HepG2 (cell line): ENCODE measurements at regions not wholly inside any gene's neighbourhood (a gene's known extent, or its start where the extent isn't known, plus 50 kb on each side); places are given as distances from the start of the nearest gene placed in this dataset.

Experiments
- ATAC-seq: fragments of 200-7000 bp; cut with Tn5 transposase; 3 replicates; pipeline ENCODE4 v1.9.1; 2020; ENCODE audit warnings: mild to moderate bottlenecking, moderate library complexity
- BruUV-seq: library from RNA; stranded (reverse); fragments of 400-500 nt; replicated peaks from 2 replicates; lab custom pipeline; 2021; lab: Mats Ljungman, UMichigan
- CTCF ChIA-PET: fragments of 300-600 bp; formaldehyde crosslinking; extraction: SDS; loops from one replicate; lab custom pipeline; 2021; ENCODE audit warnings: low total read pairs, inconsistent platforms, low intra/inter-chr PET ratio; lab: Yijun Ruan, JAX
- POLR2A ChIA-PET: fragments of 350-600 bp; sonication (Branson Sonifier 250); formaldehyde crosslinking; loops from one replicate; lab custom pipeline; 2020; ENCODE audit warnings: antibody characterized with exemption, inconsistent platforms; lab: Yijun Ruan, JAX
- DNase-seq: peaks from one replicate; pipeline ENCODE4 v3.0.0-alpha.2; 2015; ENCODE audit warnings: low spot score
- FAIRE-seq: peaks from 3 replicates; lab custom pipeline; 2011; peaks lifted over from hg19 to GRCh38; lab: Jason Lieb, UNC
- H2AFZ ChIP-seq: one replicate; pipeline ENCODE4 v1.6.1; 2011; ENCODE audit warnings: low read length, inconsistent platforms
- H3K27ac ChIP-seq: fragments of 300-600 bp; 3 replicates; pipeline ENCODE4 v1.8.0; 2011; ENCODE audit warnings: mixed run types, mild to moderate bottlenecking, mixed read lengths, low read length, inconsistent platforms; ENCODE audit not compliant: insufficient read depth; ENCODE audit errors: extremely low read length
- H3K27me3 ChIP-seq, 2 experiments: fragments of 200-600 bp in 1 of 2; 2 replicates in 1 of 2; 3 replicates in 1 of 2; pipeline versions ENCODE4 v1.6.0 to v1.8.0; 2011; ENCODE audit warnings: low read length in 2 of 2, mild to moderate bottlenecking in 2 of 2, moderate library complexity in 2 of 2, inconsistent platforms in 1 of 2; ENCODE audit not compliant: insufficient read depth in 2 of 2, control insufficient read depth in 1 of 2
- H3K36me3 ChIP-seq, 2 experiments: fragments of 200-600 bp in 1 of 2; replicated peaks in 1 of 2; 2 replicates in 1 of 2; 3 replicates in 1 of 2; pipeline versions ENCODE4 v1.5.1 to v1.8.0; 2011; ENCODE audit warnings: low read length in 2 of 2, inconsistent platforms in 1 of 2; ENCODE audit not compliant: insufficient read depth in 2 of 2, control insufficient read depth in 1 of 2
- H3K4me1 ChIP-seq: 2 replicates; pipeline ENCODE4 v1.5.1; 2012; ENCODE audit warnings: low read length, inconsistent platforms; ENCODE audit not compliant: insufficient read depth
- H3K4me2 ChIP-seq: 2 replicates; pipeline ENCODE4 v1.6.0; 2011; ENCODE audit warnings: low read depth, low read length, inconsistent platforms
- H3K4me3 ChIP-seq, 3 experiments: fragments of 200-600 bp in 1 of 3; sonication (generic), shearing (Covaris generic) in 1 of 3; replicated peaks in 1 of 3; 2 replicates each; pipeline ENCODE4 v1.5.1; 2011 to 2016; ENCODE audit warnings: low read length in 3 of 3, inconsistent platforms in 2 of 3, low read depth in 2 of 3, mild to moderate bottlenecking in 2 of 3, control low read depth in 1 of 3, mixed read lengths in 1 of 3; ENCODE audit not compliant: insufficient read depth in 1 of 3
- H3K79me2 ChIP-seq: one replicate; pipeline ENCODE4 v1.6.1; 2011; ENCODE audit warnings: low read length, inconsistent platforms; ENCODE audit not compliant: insufficient read depth
- H3K9ac ChIP-seq: 2 replicates; pipeline ENCODE4 v1.6.0; 2011; ENCODE audit warnings: mild to moderate bottlenecking, low read depth, low read length, inconsistent platforms; ENCODE audit not compliant: insufficient read depth
- H3K9me3 ChIP-seq: 2 replicates; pipeline ENCODE4 v1.5.1; 2012; ENCODE audit warnings: mild to moderate bottlenecking, low read length
- H4K20me1 ChIP-seq: 2 replicates; pipeline ENCODE4 v1.6.0; 2011; ENCODE audit warnings: inconsistent platforms, mild to moderate bottlenecking, low read length, moderate library complexity; ENCODE audit not compliant: insufficient read depth
- IRF2 ChIP-seq: IDR thresholded peaks from 2 replicates; pipeline ENCODE4 v1.6.1; 2018; ENCODE audit warnings: missing genetic modification reagents, missing compliant biosample characterization
- NFE2 ChIP-seq: sonication (generic); formaldehyde crosslinking; IDR thresholded peaks from 2 replicates; pipeline ENCODE4 v1.4.0; 2020; ENCODE audit warnings: missing genetic modification reagents
- RFX5 ChIP-seq: IDR thresholded peaks from 2 replicates; pipeline ENCODE4 v1.6.1; 2011; ENCODE audit warnings: low read depth, low read length, improper control_type of control experiment
- STAT5B ChIP-seq: sonication (generic); formaldehyde crosslinking; IDR thresholded peaks from 2 replicates; pipeline ENCODE4 v1.4.0; 2020; ENCODE audit warnings: missing genetic modification reagents
- TBL1XR1 ChIP-seq: fragments of 150-350 bp; IDR thresholded peaks from 2 replicates; pipeline ENCODE4 v1.6.1; 2014; ENCODE audit warnings: borderline replicate concordance, low read length; ENCODE audit not compliant: partially characterized antibody
- ZNF12 ChIP-seq: sonication (generic); formaldehyde crosslinking; IDR thresholded peaks from 2 replicates; pipeline ENCODE4 v1.5.0; 2020; ENCODE audit warnings: missing genetic modification reagents
- ZNF331 ChIP-seq: sonication (generic); formaldehyde crosslinking; IDR thresholded peaks from 2 replicates; pipeline ENCODE4 v1.4.0; 2020; ENCODE audit warnings: missing genetic modification reagents
- ZNF563 ChIP-seq: sonication (generic); formaldehyde crosslinking; IDR thresholded peaks from 2 replicates; pipeline ENCODE4 v1.8.0; 2022; ENCODE audit warnings: mild to moderate bottlenecking, moderate library complexity, missing genetic modification reagents
- WGBS: methylation state at CpG from one replicate; pipeline ENCODE4 v1.1.6; 2017; ENCODE audit warnings: low lambda C conversion rate; 5-methylcytosine and 5-hydroxymethylcytosine counted together
- in situ Hi-C: cut with HindIII; loops from 2 replicates; pipeline ENCODE4 v1.10.0; 2017; ENCODE audit warnings: low pct_unique_long_range_greater_than_20kb; ENCODE audit not compliant: extremely low pct_ligation_motif_present
- intact Hi-C: fragments of 100-400 bp; cut with micrococcal nuclease; formaldehyde crosslinking; loops from one replicate; pipeline ENCODE4 v1.10.0; 2022; ENCODE audit not compliant: unreplicated experiment
- TF ChIP-seq, protein P1 (sequence below): sonication (generic); formaldehyde crosslinking; IDR thresholded peaks from 2 replicates; pipeline ENCODE4 v1.4.0; 2020; ENCODE audit warnings: mild to moderate bottlenecking, missing genetic modification reagents
- TF ChIP-seq, protein P2 (sequence below): sonication (generic); formaldehyde crosslinking; IDR thresholded peaks from 2 replicates; pipeline ENCODE4 v1.4.0; 2020; ENCODE audit warnings: mild to moderate bottlenecking, missing genetic modification reagents, borderline replicate concordance
- TF ChIP-seq, protein P3 (sequence below): sonication (generic); formaldehyde crosslinking; IDR thresholded peaks from 2 replicates; pipeline ENCODE4 v1.4.0; 2020; ENCODE audit warnings: missing genetic modification reagents
- TF ChIP-seq, protein P4 (sequence below): IDR thresholded peaks from 2 replicates; pipeline ENCODE4 v1.6.1; 2016; ENCODE audit warnings: missing genetic modification reagents, missing compliant biosample characterization

DNA sequence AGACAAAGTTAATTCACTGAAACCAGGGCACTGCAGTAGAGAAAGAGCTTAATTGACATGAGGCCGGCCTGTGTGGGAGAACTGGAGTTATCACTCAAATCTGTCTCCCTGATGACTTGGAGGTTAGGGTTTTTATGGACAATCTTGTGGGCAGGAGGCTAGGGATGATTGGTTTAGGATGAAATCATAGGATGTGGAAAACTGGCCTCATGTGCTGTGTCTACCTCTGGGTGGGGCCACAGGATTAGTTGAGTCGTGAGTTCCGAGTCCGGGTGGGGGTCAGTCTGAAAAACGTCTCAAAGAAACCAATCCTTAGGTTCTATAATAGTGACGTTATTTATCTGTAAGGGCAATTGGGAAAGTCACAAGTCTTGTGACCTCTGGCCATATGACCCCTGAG is 68.1 kb downstream of the UCHL1 start:
- no peak overlapping the region for H3K4me2 ChIP-seq
- H3K27me3 ChIP-seq: no peaks in the 10 kb centered on the region
- intact Hi-C loops (no loop called here), in situ Hi-C loops (no loop called here)
- TF ChIP-seq, protein P1, sequence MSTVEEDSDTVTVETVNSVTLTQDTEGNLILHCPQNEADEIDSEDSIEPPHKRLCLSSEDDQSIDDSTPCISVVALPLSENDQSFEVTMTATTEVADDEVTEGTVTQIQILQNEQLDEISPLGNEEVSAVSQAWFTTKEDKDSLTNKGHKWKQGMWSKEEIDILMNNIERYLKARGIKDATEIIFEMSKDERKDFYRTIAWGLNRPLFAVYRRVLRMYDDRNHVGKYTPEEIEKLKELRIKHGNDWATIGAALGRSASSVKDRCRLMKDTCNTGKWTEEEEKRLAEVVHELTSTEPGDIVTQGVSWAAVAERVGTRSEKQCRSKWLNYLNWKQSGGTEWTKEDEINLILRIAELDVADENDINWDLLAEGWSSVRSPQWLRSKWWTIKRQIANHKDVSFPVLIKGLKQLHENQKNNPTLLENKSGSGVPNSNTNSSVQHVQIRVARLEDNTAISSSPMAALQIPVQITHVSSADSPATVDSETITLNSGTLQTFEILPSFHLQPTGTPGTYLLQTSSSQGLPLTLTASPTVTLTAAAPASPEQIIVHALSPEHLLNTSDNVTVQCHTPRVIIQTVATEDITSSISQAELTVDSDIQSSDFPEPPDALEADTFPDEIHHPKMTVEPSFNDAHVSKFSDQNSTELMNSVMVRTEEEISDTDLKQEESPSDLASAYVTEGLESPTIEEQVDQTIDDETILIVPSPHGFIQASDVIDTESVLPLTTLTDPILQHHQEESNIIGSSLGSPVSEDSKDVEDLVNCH (CRISPR knock-in tag): no peak
- TF ChIP-seq TBL1XR1 (no peak), STAT5B (CRISPR knock-in tag) (no peak), NFE2 (CRISPR knock-in tag) (no peak), IRF2 (CRISPR knock-in tag) (no peak), ZNF12 (CRISPR knock-in tag) (no peak), ZNF331 (CRISPR knock-in tag) (no peak), RFX5 (no peak), ZNF563 (no peak)
- TF ChIP-seq, protein P2, sequence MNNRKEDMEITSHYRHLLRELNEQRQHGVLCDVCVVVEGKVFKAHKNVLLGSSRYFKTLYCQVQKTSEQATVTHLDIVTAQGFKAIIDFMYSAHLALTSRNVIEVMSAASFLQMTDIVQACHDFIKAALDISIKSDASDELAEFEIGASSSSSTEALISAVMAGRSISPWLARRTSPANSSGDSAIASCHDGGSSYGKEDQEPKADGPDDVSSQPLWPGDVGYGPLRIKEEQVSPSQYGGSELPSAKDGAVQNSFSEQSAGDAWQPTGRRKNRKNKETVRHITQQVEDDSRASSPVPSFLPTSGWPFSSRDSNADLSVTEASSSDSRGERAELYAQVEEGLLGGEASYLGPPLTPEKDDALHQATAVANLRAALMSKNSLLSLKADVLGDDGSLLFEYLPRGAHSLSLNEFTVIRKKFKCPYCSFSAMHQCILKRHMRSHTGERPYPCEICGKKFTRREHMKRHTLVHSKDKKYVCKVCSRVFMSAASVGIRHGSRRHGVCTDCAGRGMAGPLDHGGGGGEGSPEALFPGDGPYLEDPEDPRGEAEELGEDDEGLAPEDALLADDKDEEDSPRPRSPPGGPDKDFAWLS: no peak
- TF ChIP-seq, protein P3, sequence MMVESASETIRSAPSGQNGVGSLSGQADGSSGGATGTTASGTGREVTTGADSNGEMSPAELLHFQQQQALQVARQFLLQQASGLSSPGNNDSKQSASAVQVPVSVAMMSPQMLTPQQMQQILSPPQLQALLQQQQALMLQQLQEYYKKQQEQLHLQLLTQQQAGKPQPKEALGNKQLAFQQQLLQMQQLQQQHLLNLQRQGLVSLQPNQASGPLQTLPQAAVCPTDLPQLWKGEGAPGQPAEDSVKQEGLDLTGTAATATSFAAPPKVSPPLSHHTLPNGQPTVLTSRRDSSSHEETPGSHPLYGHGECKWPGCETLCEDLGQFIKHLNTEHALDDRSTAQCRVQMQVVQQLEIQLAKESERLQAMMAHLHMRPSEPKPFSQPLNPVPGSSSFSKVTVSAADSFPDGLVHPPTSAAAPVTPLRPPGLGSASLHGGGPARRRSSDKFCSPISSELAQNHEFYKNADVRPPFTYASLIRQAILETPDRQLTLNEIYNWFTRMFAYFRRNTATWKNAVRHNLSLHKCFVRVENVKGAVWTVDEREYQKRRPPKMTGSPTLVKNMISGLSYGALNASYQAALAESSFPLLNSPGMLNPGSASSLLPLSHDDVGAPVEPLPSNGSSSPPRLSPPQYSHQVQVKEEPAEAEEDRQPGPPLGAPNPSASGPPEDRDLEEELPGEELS (CRISPR knock-in tag): no peak
- TF ChIP-seq, protein P4, sequence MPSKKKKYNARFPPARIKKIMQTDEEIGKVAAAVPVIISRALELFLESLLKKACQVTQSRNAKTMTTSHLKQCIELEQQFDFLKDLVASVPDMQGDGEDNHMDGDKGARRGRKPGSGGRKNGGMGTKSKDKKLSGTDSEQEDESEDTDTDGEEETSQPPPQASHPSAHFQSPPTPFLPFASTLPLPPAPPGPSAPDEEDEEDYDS: no peak
- no peaks in the 10 kb centered on the region for H3K79me2 ChIP-seq
- DNase-seq: no peak
- no peak overlapping the region for H2AFZ ChIP-seq
- no peak overlapping the region for H3K27ac ChIP-seq
- ChIA-PET POLR2A (no interaction called here), CTCF (no interaction called here)
- no peaks in the 10 kb centered on the region for H3K4me1 ChIP-seq
- H3K9me3 ChIP-seq: no peaks in the 10 kb centered on the region
- no peak for FAIRE-seq
- no peak overlapping the region for H3K9ac ChIP-seq
- no TSS peak for BruUV-seq
- H3K4me3 ChIP-seq: no peak overlapping the region
- ATAC-seq: no peak
- no peaks in the 10 kb centered on the region for H3K36me3 ChIP-seq
- H4K20me1 ChIP-seq: no peaks in the 10 kb centered on the region
- WGBS: 28% methylated on average over 6 of the region's 6 CpGs
